CD1c-positive myeloid dendritic cell (primary cell): ENCODE measurements at regions not wholly inside any gene's neighbourhood (a gene's known extent, or its start where the extent isn't known, plus 50 kb on each side); places are given as distances from the start of the nearest gene placed in this dataset.
"Not testable (repeated sequence)": the region's sequence is repeated elsewhere in the genome, so short reads cannot be mapped to it uniquely, and the experiment has no call there.

Experiments used
- DNase-seq: peaks from one replicate; pipeline ENCODE4 v3.0.0-alpha.2; 2016; ENCODE audit errors: extremely low spot score

- DNase-seq = no peak
Measured at GRCh38 chr9:25913806-25914205, 235.6 kb upstream of the TUSC1 start.

- DNase-seq = no peak
Measured at GRCh38 chr9:25904701-25905100, 226.5 kb upstream of the TUSC1 start.

- no peak for DNase-seq
Measured at GRCh38 chr9:25891527-25891926, 213.3 kb upstream of the TUSC1 start.

- no peak for DNase-seq
Measured at GRCh38 chr9:25889661-25890060, 211.4 kb upstream of the TUSC1 start.

GRCh38 chr9:25876248-25876647, 198.0 kb upstream of the TUSC1 start:
- DNase-seq = no peak

GRCh38 chr9:25864509-25864908, 186.3 kb upstream of the TUSC1 start:
- DNase-seq = no peak

GRCh38 chr9:25861421-25861820, 183.2 kb upstream of the TUSC1 start:
- no peak for DNase-seq

- DNase-seq = no peak
Measured at GRCh38 chr9:25857147-25857546, 178.9 kb upstream of the TUSC1 start.

GRCh38 chr9:25850803-25851202, 172.6 kb upstream of the TUSC1 start:
- DNase-seq = no peak

- DNase-seq = no peak
Measured at GRCh38 chr9:25845867-25846266, 167.6 kb upstream of the TUSC1 start.

GRCh38 chr9:25830381-25830780, 152.1 kb upstream of the TUSC1 start:
- no peak for DNase-seq

- DNase-seq = no peak
Measured at GRCh38 chr9:25827626-25828025, 149.4 kb upstream of the TUSC1 start.

- DNase-seq = no peak
Measured at GRCh38 chr9:25816439-25816838, 138.2 kb upstream of the TUSC1 start.

- no peak for DNase-seq
Measured at GRCh38 chr9:25814023-25814422, 135.8 kb upstream of the TUSC1 start.

- no peak for DNase-seq
Measured at GRCh38 chr9:25813478-25813877, 135.2 kb upstream of the TUSC1 start.

- DNase-seq = no peak
Measured at GRCh38 chr9:25808554-25808953, 130.3 kb upstream of the TUSC1 start.

- DNase-seq = no peak
Measured at GRCh38 chr9:25804856-25805255, 126.6 kb upstream of the TUSC1 start.

GRCh38 chr9:25801989-25802388, 123.7 kb upstream of the TUSC1 start:
- not testable (repeated sequence) for DNase-seq

- no peak for DNase-seq
Measured at GRCh38 chr9:25773805-25774204, 95.6 kb upstream of the TUSC1 start.

GRCh38 chr9:25755951-25756350, 77.7 kb upstream of the TUSC1 start:
- DNase-seq = no peak

- DNase-seq = no peak
Measured at GRCh38 chr9:25752398-25752797, 74.2 kb upstream of the TUSC1 start.

- no peak for DNase-seq
Measured at GRCh38 chr9:25742256-25742655, 64.0 kb upstream of the TUSC1 start.

- DNase-seq = no peak
Measured at GRCh38 chr9:25733336-25733982, 55.2 kb upstream of the TUSC1 start.
